OCI-LY7 (cell line): ENCODE measurements at regions not wholly inside any gene's neighbourhood (a gene's known extent, or its start where the extent isn't known, plus 50 kb on each side); places are given as distances from the start of the nearest gene placed in this dataset.
"Not testable (repeated sequence)": the region's sequence is repeated elsewhere in the genome, so short reads cannot be mapped to it uniquely, and the experiment has no call there.

ENCODE experiments used
- EZH2phosphoT487 ChIP-seq: fragments of 200-600 bp; sonication (generic); IDR thresholded peaks from 2 replicates; pipeline ENCODE4 v1.6.1; 2018; ENCODE audit warnings: low read depth, borderline replicate concordance, mild to moderate bottlenecking, mixed run types, antibody characterized with exemption, low read length, moderate library complexity, mixed read lengths
- TF ChIP-seq, protein P1 (sequence below): fragments of 200-600 bp; sonication (generic); conservative IDR thresholded peaks from 2 replicates; pipeline ENCODE4 v1.5.1; 2014; ENCODE audit warnings: mild to moderate bottlenecking, antibody characterized with exemption, low read length, moderate library complexity, mixed read lengths

DNA sequence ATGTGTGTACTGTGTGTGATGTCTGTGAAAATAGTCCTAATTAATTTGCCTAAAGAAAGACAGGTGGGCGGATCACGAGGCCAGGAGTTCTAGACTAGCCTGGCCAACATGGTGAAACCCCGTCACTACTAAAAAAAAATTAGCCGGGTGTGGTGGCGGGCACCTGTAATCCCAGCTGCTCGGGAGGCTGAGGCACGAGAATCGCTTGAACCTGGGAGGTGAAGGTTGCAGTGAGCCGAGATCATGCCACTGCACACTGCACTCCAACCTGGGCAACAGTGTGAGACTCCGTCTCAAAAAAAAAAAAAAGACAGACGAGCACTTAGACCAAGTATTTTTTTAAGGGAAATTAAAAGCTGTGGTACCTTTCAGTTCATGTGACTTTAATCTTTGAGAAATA lies 226.0 kb upstream of the GBE1 start:
- TF ChIP-seq, protein P1, sequence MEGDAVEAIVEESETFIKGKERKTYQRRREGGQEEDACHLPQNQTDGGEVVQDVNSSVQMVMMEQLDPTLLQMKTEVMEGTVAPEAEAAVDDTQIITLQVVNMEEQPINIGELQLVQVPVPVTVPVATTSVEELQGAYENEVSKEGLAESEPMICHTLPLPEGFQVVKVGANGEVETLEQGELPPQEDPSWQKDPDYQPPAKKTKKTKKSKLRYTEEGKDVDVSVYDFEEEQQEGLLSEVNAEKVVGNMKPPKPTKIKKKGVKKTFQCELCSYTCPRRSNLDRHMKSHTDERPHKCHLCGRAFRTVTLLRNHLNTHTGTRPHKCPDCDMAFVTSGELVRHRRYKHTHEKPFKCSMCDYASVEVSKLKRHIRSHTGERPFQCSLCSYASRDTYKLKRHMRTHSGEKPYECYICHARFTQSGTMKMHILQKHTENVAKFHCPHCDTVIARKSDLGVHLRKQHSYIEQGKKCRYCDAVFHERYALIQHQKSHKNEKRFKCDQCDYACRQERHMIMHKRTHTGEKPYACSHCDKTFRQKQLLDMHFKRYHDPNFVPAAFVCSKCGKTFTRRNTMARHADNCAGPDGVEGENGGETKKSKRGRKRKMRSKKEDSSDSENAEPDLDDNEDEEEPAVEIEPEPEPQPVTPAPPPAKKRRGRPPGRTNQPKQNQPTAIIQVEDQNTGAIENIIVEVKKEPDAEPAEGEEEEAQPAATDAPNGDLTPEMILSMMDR, result not testable (repeated sequence)
- TF ChIP-seq EZH2phosphoT487, result not testable (repeated sequence)
